ENCODE measurements at regions not wholly inside any gene's neighbourhood (a gene's known extent, or its start where the extent isn't known, plus 50 kb on each side); places are given as distances from the start of the nearest gene placed in this dataset.

DNA sequence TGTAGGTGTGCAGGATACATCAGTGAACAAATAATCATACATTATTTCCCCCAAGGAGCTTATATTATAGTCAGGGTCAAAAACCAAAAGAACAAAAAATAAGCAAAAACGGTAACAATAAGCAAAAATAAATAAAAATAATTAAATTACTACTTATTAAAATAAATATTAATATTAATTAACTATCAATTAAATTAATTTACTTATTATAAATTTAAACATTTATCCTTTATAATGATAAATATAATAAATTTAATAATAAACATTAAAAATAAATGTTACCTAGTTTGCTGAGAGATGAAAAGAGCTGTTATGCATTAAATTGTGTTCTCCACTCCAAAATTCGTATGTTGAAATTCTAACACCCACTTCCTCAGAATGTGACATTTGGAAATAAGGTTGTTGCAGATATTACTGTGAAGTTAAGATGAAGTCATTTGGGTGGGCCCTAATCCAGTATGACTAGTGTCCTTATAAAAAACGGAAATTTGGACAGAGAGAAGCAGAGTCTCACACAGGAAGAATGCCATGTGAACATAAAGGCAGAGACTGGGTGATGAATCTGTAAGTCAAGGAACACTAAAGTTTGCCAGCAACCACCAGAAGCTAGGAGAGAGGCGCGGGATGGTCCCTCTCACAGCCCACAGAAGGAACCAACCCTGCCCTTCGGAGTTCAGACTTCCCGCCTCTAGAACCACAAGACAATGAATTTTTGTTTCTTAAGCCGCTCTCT is 67.2 kb upstream of the IBSP start:
- POLR2A ChIA-PET, result no interaction called here
- intact Hi-C loops (cut with micrococcal nuclease), result no loop called here
- Mint-ChIP-seq H3K27ac (no peak overlapping the region), H3K27me3 (peaks cover 2% of the 10 kb centered on the region), H3K4me3 (no peak overlapping the region), H3K36me3 (ENCODE audit: low read depth) (no peaks in the 10 kb centered on the region), H3K4me1 (ENCODE audit: low read depth) (no peaks in the 10 kb centered on the region), H3K9me3 (no peaks in the 10 kb centered on the region)
- DNase-seq, result no peak
- CTCF ChIA-PET, result no interaction called here
- TF ChIP-seq, protein P1, sequence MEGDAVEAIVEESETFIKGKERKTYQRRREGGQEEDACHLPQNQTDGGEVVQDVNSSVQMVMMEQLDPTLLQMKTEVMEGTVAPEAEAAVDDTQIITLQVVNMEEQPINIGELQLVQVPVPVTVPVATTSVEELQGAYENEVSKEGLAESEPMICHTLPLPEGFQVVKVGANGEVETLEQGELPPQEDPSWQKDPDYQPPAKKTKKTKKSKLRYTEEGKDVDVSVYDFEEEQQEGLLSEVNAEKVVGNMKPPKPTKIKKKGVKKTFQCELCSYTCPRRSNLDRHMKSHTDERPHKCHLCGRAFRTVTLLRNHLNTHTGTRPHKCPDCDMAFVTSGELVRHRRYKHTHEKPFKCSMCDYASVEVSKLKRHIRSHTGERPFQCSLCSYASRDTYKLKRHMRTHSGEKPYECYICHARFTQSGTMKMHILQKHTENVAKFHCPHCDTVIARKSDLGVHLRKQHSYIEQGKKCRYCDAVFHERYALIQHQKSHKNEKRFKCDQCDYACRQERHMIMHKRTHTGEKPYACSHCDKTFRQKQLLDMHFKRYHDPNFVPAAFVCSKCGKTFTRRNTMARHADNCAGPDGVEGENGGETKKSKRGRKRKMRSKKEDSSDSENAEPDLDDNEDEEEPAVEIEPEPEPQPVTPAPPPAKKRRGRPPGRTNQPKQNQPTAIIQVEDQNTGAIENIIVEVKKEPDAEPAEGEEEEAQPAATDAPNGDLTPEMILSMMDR (IDR thresholded peaks at IDR 0.05), result no peak
- ATAC-seq, result no peak

DNA sequence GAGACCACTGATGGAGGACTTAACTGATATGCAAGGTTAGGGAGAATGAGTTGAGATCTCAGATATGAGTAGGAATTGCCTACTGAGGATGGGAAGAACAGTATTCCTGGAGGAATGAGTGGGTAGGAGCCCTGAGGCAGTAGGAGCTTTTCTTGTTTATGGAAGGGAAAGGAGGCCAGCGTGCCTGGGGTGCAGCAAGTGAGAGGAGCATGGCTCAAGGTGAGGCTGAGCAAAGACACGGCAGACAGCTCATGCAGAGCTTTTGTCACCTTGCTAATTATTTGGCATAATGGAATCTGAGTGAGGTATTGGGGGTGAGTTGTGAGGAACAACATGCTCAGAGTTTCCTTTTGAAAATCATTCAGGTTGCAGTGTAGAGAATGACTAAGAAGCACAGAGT is 65.3 kb upstream of the IBSP start:
- Mint-ChIP-seq H3K4me3 (no peak overlapping the region), H3K27me3 (peaks cover 2% of the 10 kb centered on the region), H3K9me3 (no peaks in the 10 kb centered on the region), H3K4me1 (ENCODE audit: low read depth) (no peaks in the 10 kb centered on the region), H3K36me3 (ENCODE audit: low read depth) (no peaks in the 10 kb centered on the region), H3K27ac (no peak overlapping the region)
- TF ChIP-seq, protein P1 (IDR thresholded peaks at IDR 0.05), result no peak
- POLR2A ChIA-PET, result no interaction called here
- CTCF ChIA-PET, result no interaction called here
- intact Hi-C loops (cut with micrococcal nuclease), result no loop called here
- no peak for ATAC-seq
- no peak for DNase-seq

DNA sequence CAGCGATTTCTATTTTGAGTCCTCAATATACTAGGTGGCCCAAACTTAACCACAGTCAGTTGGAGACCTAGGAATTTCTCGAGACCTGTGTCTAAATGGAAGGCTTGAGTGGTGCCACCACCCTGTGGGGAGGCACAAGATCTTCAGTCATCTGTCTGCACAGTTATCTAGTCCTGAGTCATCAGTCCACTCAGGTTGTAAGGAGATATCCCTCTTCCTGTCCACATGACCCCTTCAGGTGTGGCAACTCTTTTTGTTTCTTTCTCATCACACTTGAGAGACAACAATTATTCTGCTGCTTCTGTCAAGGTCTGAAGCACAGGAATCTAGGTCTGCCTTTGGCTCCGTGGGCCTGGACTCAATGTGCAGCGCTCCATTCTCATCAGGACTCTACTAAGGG is 64.4 kb upstream of the IBSP start:
- ATAC-seq (no peak), DNase-seq (no peak)
- no peaks in the 10 kb centered on the region for H3K4me1 Mint-ChIP-seq (ENCODE audit: low read depth)
- CTCF ChIA-PET, result no interaction called here
- H3K36me3 Mint-ChIP-seq (ENCODE audit: low read depth), result no peaks in the 10 kb centered on the region
- POLR2A ChIA-PET, result no interaction called here
- H3K9me3 Mint-ChIP-seq, result no peaks in the 10 kb centered on the region
- H3K27me3 Mint-ChIP-seq, result no peaks in the 10 kb centered on the region
- no peak overlapping the region for H3K27ac Mint-ChIP-seq
- intact Hi-C loops (cut with micrococcal nuclease), result no loop called here
- TF ChIP-seq, protein P1 (IDR thresholded peaks at IDR 0.05), result no peak
- no peak overlapping the region for H3K4me3 Mint-ChIP-seq

DNA sequence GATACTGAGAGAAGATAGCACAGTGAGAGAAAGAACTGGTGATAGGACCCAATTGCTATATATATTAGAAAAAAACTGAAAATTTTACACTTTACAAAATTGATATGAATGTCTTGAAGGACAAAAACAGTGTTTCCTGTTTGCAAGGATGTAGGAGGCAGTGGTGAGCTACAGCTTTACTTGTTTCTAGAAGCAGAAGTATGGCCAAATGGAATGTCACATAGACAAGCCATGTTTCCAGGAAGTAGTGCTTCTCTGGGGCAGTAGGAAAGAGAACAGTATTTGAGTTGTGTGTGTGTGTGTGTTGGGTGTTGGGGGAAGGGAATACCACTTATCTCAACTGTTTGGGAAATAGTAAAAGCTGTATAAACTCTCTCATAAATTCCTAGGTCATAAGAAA is 60.9 kb upstream of the IBSP start:
- H3K27me3 Mint-ChIP-seq, result no peaks in the 10 kb centered on the region
- H3K4me1 Mint-ChIP-seq (ENCODE audit: low read depth), result no peaks in the 10 kb centered on the region
- CTCF ChIA-PET, result no interaction called here
- POLR2A ChIA-PET, result no interaction called here
- H3K9me3 Mint-ChIP-seq, result no peaks in the 10 kb centered on the region
- no peak for DNase-seq
- H3K36me3 Mint-ChIP-seq (ENCODE audit: low read depth), result no peaks in the 10 kb centered on the region
- intact Hi-C loops (cut with micrococcal nuclease), result no loop called here
- no peak overlapping the region for H3K4me3 Mint-ChIP-seq
- no peak overlapping the region for H3K27ac Mint-ChIP-seq
- ATAC-seq, result no peak
- TF ChIP-seq, protein P1 (IDR thresholded peaks at IDR 0.05), result no peak

DNA sequence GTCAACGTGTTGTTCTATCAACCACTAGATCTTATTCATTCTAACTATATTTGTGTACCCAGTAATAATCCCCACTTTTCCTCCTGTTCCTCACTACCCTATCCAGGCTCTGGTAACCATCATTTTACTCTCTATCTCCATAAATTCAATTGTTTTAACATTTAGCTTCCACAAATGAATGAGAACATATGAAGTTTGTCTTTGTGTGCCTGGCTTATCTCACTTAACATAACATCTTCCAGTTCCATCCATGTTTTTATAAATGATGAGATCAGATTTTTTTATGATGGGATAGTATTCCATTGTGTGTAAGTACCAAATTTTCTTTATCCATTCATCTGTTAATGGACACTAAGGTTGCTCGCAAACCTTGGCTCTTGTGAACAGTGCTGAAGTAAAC is 59.9 kb upstream of the IBSP start:
- Mint-ChIP-seq H3K9me3 (no peaks in the 10 kb centered on the region), H3K27ac (no peak overlapping the region), H3K36me3 (ENCODE audit: low read depth) (no peaks in the 10 kb centered on the region), H3K4me1 (ENCODE audit: low read depth) (no peaks in the 10 kb centered on the region), H3K4me3 (no peak overlapping the region), H3K27me3 (no peaks in the 10 kb centered on the region)
- POLR2A ChIA-PET, result no interaction called here
- CTCF ChIA-PET, result no interaction called here
- ATAC-seq (no peak), DNase-seq (no peak)
- intact Hi-C loops (cut with micrococcal nuclease), result no loop called here
- TF ChIP-seq, protein P1 (IDR thresholded peaks at IDR 0.05), result no peak

Measured in activated CD8-positive, alpha-beta T cell treated with anti-CD3 and anti-CD28 coated beads for 36 hours (primary cell).